ENCODE measurements at regions not wholly inside any gene's neighbourhood (a gene's known extent, or its start where the extent isn't known, plus 50 kb on each side); places are given as distances from the start of the nearest gene placed in this dataset.

DNA sequence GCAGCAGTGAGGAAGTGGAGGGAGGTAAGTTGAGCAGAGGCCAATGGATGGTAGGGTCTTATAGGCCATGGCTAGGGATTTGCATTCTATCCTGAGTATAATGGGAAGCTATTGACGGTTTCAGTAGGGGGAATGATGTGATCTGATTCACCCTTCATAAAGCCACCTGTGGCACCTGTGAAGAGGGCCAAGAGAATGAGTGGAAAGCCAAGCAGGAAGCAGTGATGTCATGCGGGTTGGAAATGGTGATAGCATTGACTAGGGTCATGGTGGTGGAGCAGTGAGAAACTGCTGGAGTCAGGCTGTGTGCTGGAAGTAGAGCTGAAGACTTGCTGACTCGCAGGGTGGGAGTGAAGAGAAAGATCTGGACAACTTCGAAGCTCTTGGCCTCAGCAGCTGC lies 111.7 kb downstream of the MARCHF4 start:
- ChIA-PET POLR2A (no interaction called here), CTCF (interaction anchor here (0.7 to 1.4 kb wide), 3 partner anchors 10 to 17 kb away, joined by 3 to 5 read pairs (median 3); no protein-coding TSS in a partner anchor)
- Histone ChIP-seq H3K9me3 (no peaks in the 10 kb centered on the region), H3K4me2 (no peak overlapping the region), H3K27ac (no peak overlapping the region), H3K4me1 (no peaks in the 10 kb centered on the region), H3K4me3 (no peak overlapping the region)
- DNase-seq (ENCODE audit: low read depth in 1 of 2, low spot score in 1 of 2) (no peak), FAIRE-seq (no peak), ATAC-seq (no peak)
- TF ChIP-seq, protein P1, sequence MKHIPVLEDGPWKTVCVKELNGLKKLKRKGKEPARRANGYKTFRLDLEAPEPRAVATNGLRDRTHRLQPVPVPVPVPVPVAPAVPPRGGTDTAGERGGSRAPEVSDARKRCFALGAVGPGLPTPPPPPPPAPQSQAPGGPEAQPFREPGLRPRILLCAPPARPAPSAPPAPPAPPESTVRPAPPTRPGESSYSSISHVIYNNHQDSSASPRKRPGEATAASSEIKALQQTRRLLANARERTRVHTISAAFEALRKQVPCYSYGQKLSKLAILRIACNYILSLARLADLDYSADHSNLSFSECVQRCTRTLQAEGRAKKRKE (CRISPR knock-in tag; IDR thresholded peaks at IDR 0.05; ENCODE audit: low read depth) = no peak
- TF ChIP-seq MAFK (IDR thresholded peaks at IDR 0.05; ENCODE audit: partially characterized antibody) (no peak), CBX2 (IDR thresholded peaks at IDR 0.05; ENCODE audit: borderline replicate concordance, low read depth) (no peak), HOXB13 (CRISPR knock-in tag; IDR thresholded peaks at IDR 0.05; ENCODE audit: low read depth) (no peak), FOXS1 (CRISPR knock-in tag; IDR thresholded peaks at IDR 0.05) (no peak), NPAS2 (CRISPR knock-in tag; IDR thresholded peaks at IDR 0.05; ENCODE audit: borderline replicate concordance) (no peak), RCOR1 (IDR thresholded peaks at IDR 0.05; ENCODE audit: low read depth, low read length) (no peak), EP300 (IDR thresholded peaks at IDR 0.05) (no peak), TFCP2L1 (CRISPR knock-in tag; IDR thresholded peaks at IDR 0.05) (no peak), CHD4 (IDR thresholded peaks at IDR 0.05; ENCODE audit: borderline replicate concordance) (no peak), CEBPB (IDR thresholded peaks at IDR 0.05) (no peak)
- TF ChIP-seq, protein P2, sequence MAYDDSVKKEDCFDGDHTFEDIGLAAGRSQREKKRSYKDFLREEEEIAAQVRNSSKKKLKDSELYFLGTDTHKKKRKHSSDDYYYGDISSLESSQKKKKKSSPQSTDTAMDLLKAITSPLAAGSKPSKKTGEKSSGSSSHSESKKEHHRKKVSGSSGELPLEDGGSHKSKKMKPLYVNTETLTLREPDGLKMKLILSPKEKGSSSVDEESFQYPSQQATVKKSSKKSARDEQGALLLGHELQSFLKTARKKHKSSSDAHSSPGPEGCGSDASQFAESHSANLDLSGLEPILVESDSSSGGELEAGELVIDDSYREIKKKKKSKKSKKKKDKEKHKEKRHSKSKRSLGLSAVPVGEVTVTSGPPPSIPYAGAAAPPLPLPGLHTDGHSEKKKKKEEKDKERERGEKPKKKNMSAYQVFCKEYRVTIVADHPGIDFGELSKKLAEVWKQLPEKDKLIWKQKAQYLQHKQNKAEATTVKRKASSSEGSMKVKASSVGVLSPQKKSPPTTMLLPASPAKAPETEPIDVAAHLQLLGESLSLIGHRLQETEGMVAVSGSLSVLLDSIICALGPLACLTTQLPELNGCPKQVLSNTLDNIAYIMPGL (CRISPR knock-in tag; IDR thresholded peaks at IDR 0.05; ENCODE audit: borderline replicate concordance) = no peak
- TF ChIP-seq, protein P3, sequence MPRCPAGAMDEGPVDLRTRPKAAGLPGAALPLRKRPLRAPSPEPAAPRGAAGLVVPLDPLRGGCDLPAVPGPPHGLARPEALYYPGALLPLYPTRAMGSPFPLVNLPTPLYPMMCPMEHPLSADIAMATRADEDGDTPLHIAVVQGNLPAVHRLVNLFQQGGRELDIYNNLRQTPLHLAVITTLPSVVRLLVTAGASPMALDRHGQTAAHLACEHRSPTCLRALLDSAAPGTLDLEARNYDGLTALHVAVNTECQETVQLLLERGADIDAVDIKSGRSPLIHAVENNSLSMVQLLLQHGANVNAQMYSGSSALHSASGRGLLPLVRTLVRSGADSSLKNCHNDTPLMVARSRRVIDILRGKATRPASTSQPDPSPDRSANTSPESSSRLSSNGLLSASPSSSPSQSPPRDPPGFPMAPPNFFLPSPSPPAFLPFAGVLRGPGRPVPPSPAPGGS (IDR thresholded peaks at IDR 0.05) = no peak
- TF ChIP-seq, protein P4, sequence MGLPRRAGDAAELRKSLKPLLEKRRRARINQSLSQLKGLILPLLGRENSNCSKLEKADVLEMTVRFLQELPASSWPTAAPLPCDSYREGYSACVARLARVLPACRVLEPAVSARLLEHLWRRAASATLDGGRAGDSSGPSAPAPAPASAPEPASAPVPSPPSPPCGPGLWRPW (IDR thresholded peaks at IDR 0.05) = no peak
- WGBS (ENCODE audit: missing lambda C conversion rate) = 73% methylated on average over 4 of the region's 4 CpGs

DNA sequence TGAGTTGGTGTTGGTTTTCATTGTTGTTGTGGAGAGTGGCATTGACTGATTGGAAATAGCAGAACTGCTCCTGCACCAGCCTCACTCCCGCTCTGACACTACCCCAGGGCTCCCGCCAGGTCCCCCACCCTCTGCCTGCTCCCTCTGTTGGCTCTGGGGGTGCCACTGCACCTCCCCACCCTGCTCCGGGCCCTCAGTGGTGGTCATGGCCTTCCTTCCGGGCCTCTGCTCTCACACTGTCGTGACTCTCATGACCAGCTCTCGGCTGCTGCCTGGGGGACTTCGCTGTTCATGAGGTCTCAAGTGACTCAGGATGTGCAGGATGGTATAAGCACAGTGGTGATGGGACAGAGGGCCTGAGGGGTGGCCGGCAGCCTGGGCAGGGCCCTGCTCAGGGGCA lies 113.2 kb downstream of the MARCHF4 start:
- TF ChIP-seq EHF (CRISPR knock-in tag; IDR thresholded peaks at IDR 0.05) (no peak), PHF8 (IDR thresholded peaks at IDR 0.05; ENCODE audit: borderline replicate concordance, low read depth) (no peak), EP300 (IDR thresholded peaks at IDR 0.05) (no peak), CBX2 (IDR thresholded peaks at IDR 0.05; ENCODE audit: borderline replicate concordance, low read depth) (no peak), SREBF2 (IDR thresholded peaks at IDR 0.05) (no peak), EHMT2 (IDR thresholded peaks at IDR 0.05; ENCODE audit: low read depth) (no peak), FOXS1 (CRISPR knock-in tag; IDR thresholded peaks at IDR 0.05) (no peak), RARB (CRISPR knock-in tag; IDR thresholded peaks at IDR 0.05) (no peak), CHD2 (IDR thresholded peaks at IDR 0.05; ENCODE audit: low read length, partially characterized antibody) (no peak), HOXB5 (CRISPR knock-in tag; IDR thresholded peaks at IDR 0.05) (no peak), RNF2 (IDR thresholded peaks at IDR 0.05; ENCODE audit: borderline replicate concordance, low read depth) (no peak), JUNB (IDR thresholded peaks at IDR 0.05) (no peak), FOSL2 (IDR thresholded peaks at IDR 0.05) (no peak), FOSL2 (CRISPR knock-in tag; IDR thresholded peaks at IDR 0.05) (no peak), HDAC2 (IDR thresholded peaks at IDR 0.05) (no peak), GATA3 (IDR thresholded peaks at IDR 0.05; ENCODE audit: borderline replicate concordance) (no peak)
- TF ChIP-seq, protein P5, sequence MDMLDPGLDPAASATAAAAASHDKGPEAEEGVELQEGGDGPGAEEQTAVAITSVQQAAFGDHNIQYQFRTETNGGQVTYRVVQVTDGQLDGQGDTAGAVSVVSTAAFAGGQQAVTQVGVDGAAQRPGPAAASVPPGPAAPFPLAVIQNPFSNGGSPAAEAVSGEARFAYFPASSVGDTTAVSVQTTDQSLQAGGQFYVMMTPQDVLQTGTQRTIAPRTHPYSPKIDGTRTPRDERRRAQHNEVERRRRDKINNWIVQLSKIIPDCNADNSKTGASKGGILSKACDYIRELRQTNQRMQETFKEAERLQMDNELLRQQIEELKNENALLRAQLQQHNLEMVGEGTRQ (IDR thresholded peaks at IDR 0.05) = no peak
- TF ChIP-seq, protein P3 (IDR thresholded peaks at IDR 0.05) = no peak
- TF ChIP-seq, protein P6, sequence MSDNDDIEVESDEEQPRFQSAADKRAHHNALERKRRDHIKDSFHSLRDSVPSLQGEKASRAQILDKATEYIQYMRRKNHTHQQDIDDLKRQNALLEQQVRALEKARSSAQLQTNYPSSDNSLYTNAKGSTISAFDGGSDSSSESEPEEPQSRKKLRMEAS (IDR thresholded peaks at IDR 0.05) = no peak
- TF ChIP-seq, protein P1 (CRISPR knock-in tag; IDR thresholded peaks at IDR 0.05; ENCODE audit: low read depth) = no peak
- TF ChIP-seq, protein P2 (CRISPR knock-in tag; IDR thresholded peaks at IDR 0.05; ENCODE audit: borderline replicate concordance) = no peak
- Histone ChIP-seq H3K4me3 (no peak overlapping the region), H3K4me1 (no peaks in the 10 kb centered on the region), H3K9me3 (no peaks in the 10 kb centered on the region), H3K4me2 (no peak overlapping the region), H3K27ac (no peak overlapping the region)
- ChIA-PET CTCF (no interaction called here), POLR2A (no interaction called here)
- DNase-seq (ENCODE audit: low read depth in 1 of 2, low spot score in 1 of 2) = no peak
- FAIRE-seq = no peak
- no peak; a peak in 1 of 6 replicates for ATAC-seq
- 93% methylated on average over 2 of the region's 8 CpGs for WGBS (ENCODE audit: missing lambda C conversion rate)
